D341Med (cell line): ENCODE measurements at regions not wholly inside any gene's neighbourhood (a gene's known extent, or its start where the extent isn't known, plus 50 kb on each side); places are given as distances from the start of the nearest gene placed in this dataset.
"Not testable (repeated sequence)": the region's sequence is repeated elsewhere in the genome, so short reads cannot be mapped to it uniquely, and the experiment has no call there.

ENCODE experiments used
- DNase-seq: peaks from one replicate; pipeline ENCODE4 v3.0.0; 2012; ENCODE audit warnings: low spot score

GRCh38 chr6:2302482-2302881 lies 57.1 kb upstream of the GMDS start:
- DNase-seq = not testable (repeated sequence)

DNA sequence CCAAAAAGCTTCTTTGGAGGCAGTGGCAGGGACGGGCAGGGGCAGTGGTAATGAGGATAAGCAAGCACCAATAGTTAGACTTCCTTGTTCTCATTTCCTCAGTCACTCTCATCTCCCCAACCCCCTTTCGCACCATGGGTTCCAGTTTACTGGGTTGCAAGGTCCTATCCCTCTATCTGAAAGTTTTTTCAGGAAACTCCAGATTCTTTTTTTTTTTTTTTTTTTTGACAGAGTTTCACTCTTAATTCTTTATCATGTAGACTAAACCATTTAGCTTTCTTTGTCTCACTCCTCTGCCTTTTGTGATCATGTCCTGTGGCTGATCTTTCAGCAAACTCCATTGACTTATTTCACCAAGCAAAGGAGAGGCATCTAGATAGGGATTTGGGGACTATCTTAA lies 51.4 kb upstream of the GMDS start:
- DNase-seq = no peak
